ENCODE measurements at regions not wholly inside any gene's neighbourhood (a gene's known extent, or its start where the extent isn't known, plus 50 kb on each side); places are given as distances from the start of the nearest gene placed in this dataset.

DNA sequence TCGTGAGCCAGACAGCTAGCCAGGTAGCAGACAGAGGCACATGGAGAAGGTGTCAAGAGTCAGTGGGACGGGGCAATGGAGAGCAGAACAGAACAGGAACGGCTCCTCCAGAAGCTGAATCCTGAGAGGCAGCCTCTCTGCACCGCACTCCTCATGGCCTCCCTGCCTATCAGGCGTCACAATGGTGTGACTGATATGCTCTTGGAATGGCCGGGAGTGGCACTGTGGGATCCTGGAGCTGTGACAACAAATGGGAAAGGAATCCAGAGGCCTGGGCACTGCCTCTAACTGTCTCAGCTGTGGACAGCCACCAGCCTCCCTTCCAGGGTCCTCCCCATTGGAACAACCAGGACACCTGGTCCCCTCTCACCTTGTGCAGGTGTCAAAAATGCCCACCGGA, 89.1 kb upstream of the ID2 start:
- WGBS = 91% methylated on average over 6 of the region's 7 CpGs
- no peaks in the 10 kb centered on the region for H3K27me3 ChIP-seq
- DNase-seq (ENCODE audit: extremely low spot score) = no peak
- no peak overlapping the region for H3K4me3 ChIP-seq
- peaks cover 0 to 3% (median 0%) of the 10 kb centered on the region in 4 donors for H3K4me1 ChIP-seq
- intact Hi-C loops (cut with DNase I) = no loop called here
- TF ChIP-seq POLR2AphosphoS5 (IDR thresholded peaks at IDR 0.05) (no peak), EP300 (IDR thresholded peaks at IDR 0.05) (no peak), POLR2A (IDR thresholded peaks at IDR 0.05; ENCODE audit: low read depth) (no peak)
- TF ChIP-seq, protein P1, sequence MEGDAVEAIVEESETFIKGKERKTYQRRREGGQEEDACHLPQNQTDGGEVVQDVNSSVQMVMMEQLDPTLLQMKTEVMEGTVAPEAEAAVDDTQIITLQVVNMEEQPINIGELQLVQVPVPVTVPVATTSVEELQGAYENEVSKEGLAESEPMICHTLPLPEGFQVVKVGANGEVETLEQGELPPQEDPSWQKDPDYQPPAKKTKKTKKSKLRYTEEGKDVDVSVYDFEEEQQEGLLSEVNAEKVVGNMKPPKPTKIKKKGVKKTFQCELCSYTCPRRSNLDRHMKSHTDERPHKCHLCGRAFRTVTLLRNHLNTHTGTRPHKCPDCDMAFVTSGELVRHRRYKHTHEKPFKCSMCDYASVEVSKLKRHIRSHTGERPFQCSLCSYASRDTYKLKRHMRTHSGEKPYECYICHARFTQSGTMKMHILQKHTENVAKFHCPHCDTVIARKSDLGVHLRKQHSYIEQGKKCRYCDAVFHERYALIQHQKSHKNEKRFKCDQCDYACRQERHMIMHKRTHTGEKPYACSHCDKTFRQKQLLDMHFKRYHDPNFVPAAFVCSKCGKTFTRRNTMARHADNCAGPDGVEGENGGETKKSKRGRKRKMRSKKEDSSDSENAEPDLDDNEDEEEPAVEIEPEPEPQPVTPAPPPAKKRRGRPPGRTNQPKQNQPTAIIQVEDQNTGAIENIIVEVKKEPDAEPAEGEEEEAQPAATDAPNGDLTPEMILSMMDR (IDR thresholded peaks at IDR 0.05) = no peak
- no peaks in the 10 kb centered on the region for H3K9me3 ChIP-seq
- no peak overlapping the region for H3K27ac ChIP-seq (replicated peaks in 1 of 4)
- no peaks in the 10 kb centered on the region for H3K36me3 ChIP-seq

DNA sequence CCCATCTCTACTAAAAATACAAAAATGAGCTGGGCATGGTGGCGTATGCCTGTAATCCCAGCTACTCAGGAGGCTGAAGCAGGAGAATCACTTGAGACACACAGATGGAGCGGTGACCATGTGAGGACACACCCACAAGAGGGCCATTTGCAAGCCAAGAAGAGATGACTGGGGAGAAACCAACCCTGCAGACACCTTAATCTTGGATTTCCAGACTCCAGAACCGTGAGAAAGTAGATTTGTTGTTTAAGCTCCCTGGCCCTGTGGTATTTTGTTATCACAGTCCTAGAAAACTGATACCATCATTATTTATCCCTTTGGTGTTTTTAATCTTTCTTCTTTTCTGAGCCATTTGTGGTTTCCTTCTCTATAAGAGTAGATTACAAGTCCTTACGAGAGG, 88.6 kb upstream of the ID2 start:
- 90% methylated on average over 4 of the region's 4 CpGs for WGBS
- no peak overlapping the region for H3K27ac ChIP-seq (replicated peaks in 1 of 4)

DNA sequence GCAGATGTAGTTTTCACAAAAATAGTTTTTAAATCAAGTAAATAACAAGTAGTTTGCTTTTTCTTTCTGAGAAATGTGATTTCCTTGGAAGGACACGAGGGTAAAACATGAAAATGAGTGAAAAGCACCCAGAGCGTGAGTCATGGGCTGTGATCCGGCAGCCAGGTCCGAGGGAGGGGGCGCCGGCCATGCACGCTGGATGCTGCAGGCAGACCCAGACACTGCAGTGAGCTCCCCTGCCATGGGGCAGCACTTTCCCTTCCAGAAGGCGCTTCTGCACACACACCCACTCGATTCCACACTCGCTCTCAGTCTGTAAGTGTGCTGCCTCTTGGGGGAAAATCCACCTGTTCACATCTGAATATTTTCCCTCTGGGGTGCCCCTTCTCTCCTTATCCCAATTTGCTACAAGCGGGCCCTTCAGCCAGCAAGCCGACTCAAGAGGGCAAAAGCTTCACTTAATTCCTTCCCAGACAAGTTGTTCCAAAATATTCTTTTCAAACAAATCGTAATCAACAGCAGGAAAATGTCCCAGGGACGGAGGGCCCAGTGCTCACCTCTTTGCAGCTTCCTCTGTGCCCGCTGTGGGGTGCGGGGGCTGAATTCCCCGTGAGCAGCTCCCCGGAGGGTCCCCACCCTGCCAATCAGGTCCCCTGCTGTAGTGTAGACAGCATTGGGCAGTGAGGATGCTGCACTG, 87.0 kb upstream of the ID2 start:
- Histone ChIP-seq H3K36me3 (no peaks in the 10 kb centered on the region), H3K4me1 (peaks cover 0 to 3% (median 0%) of the 10 kb centered on the region in 4 donors), H3K9me3 (no peaks in the 10 kb centered on the region), H3K4me3 (no peak overlapping the region), H3K27ac (replicated peaks in 1 of 4) (no peak overlapping the region), H3K27me3 (no peaks in the 10 kb centered on the region)
- no peak for DNase-seq (ENCODE audit: extremely low spot score)
- intact Hi-C loops (cut with DNase I) = no loop called here
- WGBS = 86% methylated on average over 18 of the region's 18 CpGs
- TF ChIP-seq, protein P1 (IDR thresholded peaks at IDR 0.05) = no peak
- no peak for TF ChIP-seq POLR2AphosphoS5 (IDR thresholded peaks at IDR 0.05)
- TF ChIP-seq EP300 (IDR thresholded peaks at IDR 0.05) = no peak

More for the DNA sequence above, 88.6 kb upstream of the ID2 start:
- Histone ChIP-seq H3K27me3 (no peaks in the 10 kb centered on the region), H3K4me3 (no peak overlapping the region), H3K36me3 (no peaks in the 10 kb centered on the region), H3K9me3 (no peaks in the 10 kb centered on the region), H3K4me1 (peaks cover 0 to 3% (median 0%) of the 10 kb centered on the region in 4 donors)
- TF ChIP-seq POLR2AphosphoS5 (IDR thresholded peaks at IDR 0.05) (no peak), EP300 (IDR thresholded peaks at IDR 0.05) (no peak), POLR2A (IDR thresholded peaks at IDR 0.05; ENCODE audit: low read depth) (no peak)
- TF ChIP-seq, protein P1 (IDR thresholded peaks at IDR 0.05) = no peak
- intact Hi-C loops (cut with DNase I) = no loop called here
- DNase-seq (ENCODE audit: extremely low spot score) = no peak

DNA sequence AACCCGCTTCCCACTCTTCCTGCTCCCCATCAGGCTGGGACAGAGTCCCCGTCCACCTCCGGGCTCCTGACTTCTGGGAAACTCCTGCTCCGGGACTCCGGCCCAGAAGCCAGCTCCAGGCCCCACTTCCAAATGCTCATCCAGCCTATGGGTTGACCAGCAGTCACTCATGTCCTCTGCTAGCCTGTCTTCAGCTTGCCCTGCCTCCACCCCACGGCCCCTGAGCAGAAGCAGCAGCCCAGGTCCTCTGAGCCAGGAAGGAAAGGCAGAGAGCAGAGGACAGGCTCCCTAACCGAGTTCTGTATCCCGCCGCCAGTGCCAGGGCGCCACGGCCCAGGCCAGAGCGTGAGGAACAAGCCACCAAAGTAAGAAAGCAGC, 86.4 kb upstream of the ID2 start:
- DNase-seq (ENCODE audit: extremely low spot score) = no peak
- H3K36me3 ChIP-seq = no peaks in the 10 kb centered on the region
- H3K4me3 ChIP-seq = no peak overlapping the region
- H3K9me3 ChIP-seq = no peaks in the 10 kb centered on the region
- H3K27ac ChIP-seq (replicated peaks in 1 of 4) = no peak overlapping the region
- H3K27me3 ChIP-seq = no peaks in the 10 kb centered on the region
- WGBS = 97% methylated on average over 11 of the region's 12 CpGs
- intact Hi-C loops (cut with DNase I) = no loop called here
- no peak for TF ChIP-seq POLR2A (IDR thresholded peaks at IDR 0.05; ENCODE audit: low read depth)
- TF ChIP-seq, protein P1 (IDR thresholded peaks at IDR 0.05) = no peak
- TF ChIP-seq EP300 (IDR thresholded peaks at IDR 0.05) = no peak
- TF ChIP-seq POLR2AphosphoS5 (IDR thresholded peaks at IDR 0.05) = no peak
- H3K4me1 ChIP-seq = no peaks in the 10 kb centered on the region

Data from esophagus muscularis mucosa (tissue), 4 donors.